ENCODE measurements at regions not wholly inside any gene's neighbourhood (a gene's known extent, or its start where the extent isn't known, plus 50 kb on each side); places are given as distances from the start of the nearest gene placed in this dataset.
"Not testable (repeated sequence)": the region's sequence is repeated elsewhere in the genome, so short reads cannot be mapped to it uniquely, and the experiment has no call there.

DNA sequence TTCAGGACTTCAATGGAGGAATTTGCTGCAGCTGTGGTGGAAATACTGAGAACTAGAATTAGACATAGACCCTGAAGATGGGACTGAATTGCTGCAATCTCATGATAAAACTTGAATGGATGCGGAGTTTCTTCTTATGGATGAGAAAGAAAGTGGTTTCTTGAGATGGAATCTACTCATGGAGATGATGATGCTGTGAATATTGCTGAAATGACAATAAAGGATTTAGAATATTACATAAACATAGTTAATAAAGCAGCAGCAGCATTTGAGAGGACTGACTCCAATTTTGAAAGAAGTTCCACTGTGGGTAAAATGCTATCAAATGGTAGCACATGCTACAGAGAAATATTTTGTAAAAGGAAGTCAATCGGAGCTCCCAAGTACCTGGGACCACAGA is 264.6 kb downstream of the UBE3D start:
- 88% methylated on average over 2 of the region's 2 CpGs for WGBS, 2 donors
- H3K9me3 ChIP-seq = no peaks in the 10 kb centered on the region
- ATAC-seq (ENCODE audit: low FRiP score in 2 of 2) (no peak), DNase-seq (no peak)
- H3K27ac ChIP-seq = no peak overlapping the region
- no peaks in the 10 kb centered on the region for H3K36me3 ChIP-seq
- no peaks in the 10 kb centered on the region for H3K27me3 ChIP-seq
- TF ChIP-seq EP300 (IDR thresholded peaks at IDR 0.05) = no peak
- TF ChIP-seq, protein P1, sequence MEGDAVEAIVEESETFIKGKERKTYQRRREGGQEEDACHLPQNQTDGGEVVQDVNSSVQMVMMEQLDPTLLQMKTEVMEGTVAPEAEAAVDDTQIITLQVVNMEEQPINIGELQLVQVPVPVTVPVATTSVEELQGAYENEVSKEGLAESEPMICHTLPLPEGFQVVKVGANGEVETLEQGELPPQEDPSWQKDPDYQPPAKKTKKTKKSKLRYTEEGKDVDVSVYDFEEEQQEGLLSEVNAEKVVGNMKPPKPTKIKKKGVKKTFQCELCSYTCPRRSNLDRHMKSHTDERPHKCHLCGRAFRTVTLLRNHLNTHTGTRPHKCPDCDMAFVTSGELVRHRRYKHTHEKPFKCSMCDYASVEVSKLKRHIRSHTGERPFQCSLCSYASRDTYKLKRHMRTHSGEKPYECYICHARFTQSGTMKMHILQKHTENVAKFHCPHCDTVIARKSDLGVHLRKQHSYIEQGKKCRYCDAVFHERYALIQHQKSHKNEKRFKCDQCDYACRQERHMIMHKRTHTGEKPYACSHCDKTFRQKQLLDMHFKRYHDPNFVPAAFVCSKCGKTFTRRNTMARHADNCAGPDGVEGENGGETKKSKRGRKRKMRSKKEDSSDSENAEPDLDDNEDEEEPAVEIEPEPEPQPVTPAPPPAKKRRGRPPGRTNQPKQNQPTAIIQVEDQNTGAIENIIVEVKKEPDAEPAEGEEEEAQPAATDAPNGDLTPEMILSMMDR (IDR thresholded peaks at IDR 0.05) = no peak
- no peak for TF ChIP-seq POLR2AphosphoS5 (IDR thresholded peaks at IDR 0.05)
- TF ChIP-seq POLR2A (IDR thresholded peaks at IDR 0.05) = no peak
- H3K4me3 ChIP-seq = no peak overlapping the region
- H3K4me1 ChIP-seq = no peaks in the 10 kb centered on the region

DNA sequence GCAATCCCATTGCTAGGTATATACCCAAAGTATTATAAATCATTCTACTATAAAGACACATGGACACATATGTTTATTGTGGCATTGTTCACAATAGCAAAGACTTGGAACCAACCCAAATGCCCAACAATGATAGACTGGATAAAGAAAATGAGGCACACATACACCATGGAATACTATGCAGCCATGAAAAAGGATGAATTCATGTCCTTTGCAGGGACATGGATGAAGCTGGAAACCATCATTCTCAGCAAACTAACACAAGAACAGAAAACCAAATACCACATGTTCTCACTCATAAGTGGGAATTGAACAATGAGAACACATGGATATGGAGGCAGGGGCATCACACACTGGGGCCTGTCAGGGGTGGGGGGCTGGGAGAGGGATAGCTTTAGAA is 249.4 kb downstream of the UBE3D start:
- not testable (repeated sequence) for H3K9me3 ChIP-seq; H3K4me3 ChIP-seq; H3K36me3 ChIP-seq; ATAC-seq (ENCODE audit: low FRiP score in 2 of 2); H3K4me1 ChIP-seq; DNase-seq; H3K27me3 ChIP-seq; H3K27ac ChIP-seq

DNA sequence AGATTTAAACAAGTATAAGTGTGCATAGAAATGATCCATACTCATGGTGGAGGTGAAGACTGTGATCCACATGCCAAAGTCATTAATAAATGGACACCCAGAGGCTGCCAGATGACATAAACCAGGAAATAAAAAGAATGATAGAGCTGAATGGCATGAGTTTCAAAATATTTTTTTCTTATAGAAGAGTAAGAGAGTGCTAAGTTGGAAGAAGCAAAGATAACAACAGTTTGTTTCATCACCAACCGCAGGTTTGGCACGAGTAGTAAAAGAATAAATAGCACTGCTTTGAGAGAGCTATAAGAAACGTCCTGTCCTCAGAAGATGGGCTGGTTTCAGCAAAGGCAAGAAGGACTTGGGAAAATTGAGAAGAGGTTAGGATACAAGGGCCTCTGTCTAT is 246.9 kb downstream of the UBE3D start:
- no peak for DNase-seq

DNA sequence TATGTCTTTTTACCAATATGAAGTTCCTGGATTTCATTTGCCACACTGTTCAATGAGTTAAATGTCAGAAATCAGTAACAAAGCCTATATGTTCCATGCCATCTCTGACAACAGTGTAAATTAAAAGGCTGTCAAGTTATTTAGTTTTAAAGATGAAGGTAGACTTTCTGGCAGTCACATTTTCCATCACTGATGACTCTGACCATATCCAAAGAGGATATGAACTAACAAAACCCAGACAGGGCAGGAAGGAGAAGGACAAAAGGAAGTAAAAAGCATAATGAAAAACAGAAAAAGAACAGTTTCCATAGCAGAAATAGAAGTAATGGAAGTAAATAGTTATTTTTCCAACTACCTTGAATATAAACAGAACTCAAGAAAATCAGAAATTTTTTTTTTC is 242.3 kb downstream of the UBE3D start:
- Histone ChIP-seq H3K9me3 (no peaks in the 10 kb centered on the region), H3K4me3 (no peak overlapping the region), H3K27ac (no peak overlapping the region), H3K36me3 (no peaks in the 10 kb centered on the region), H3K4me1 (no peaks in the 10 kb centered on the region), H3K27me3 (no peaks in the 10 kb centered on the region)
- DNase-seq (no peak), ATAC-seq (ENCODE audit: low FRiP score in 2 of 2) (no peak)
- TF ChIP-seq, protein P1 (IDR thresholded peaks at IDR 0.05) = no peak
- TF ChIP-seq POLR2A (IDR thresholded peaks at IDR 0.05) = no peak
- no peak for TF ChIP-seq EP300 (IDR thresholded peaks at IDR 0.05)
- no peak for TF ChIP-seq POLR2AphosphoS5 (IDR thresholded peaks at IDR 0.05)

More for the DNA sequence above, 246.9 kb downstream of the UBE3D start:
- Histone ChIP-seq H3K36me3 (no peaks in the 10 kb centered on the region), H3K27ac (no peak overlapping the region), H3K4me3 (no peak overlapping the region), H3K4me1 (no peaks in the 10 kb centered on the region), H3K9me3 (no peaks in the 10 kb centered on the region), H3K27me3 (no peaks in the 10 kb centered on the region)
- ATAC-seq (ENCODE audit: low FRiP score in 2 of 2) = no peak
- TF ChIP-seq EP300 (IDR thresholded peaks at IDR 0.05) (no peak), POLR2AphosphoS5 (IDR thresholded peaks at IDR 0.05) (no peak), POLR2A (IDR thresholded peaks at IDR 0.05) (no peak)
- TF ChIP-seq, protein P1 (IDR thresholded peaks at IDR 0.05) = no peak
- 63 to 75% methylated on average over 3 of the region's 3 CpGs for WGBS, 2 donors

DNA sequence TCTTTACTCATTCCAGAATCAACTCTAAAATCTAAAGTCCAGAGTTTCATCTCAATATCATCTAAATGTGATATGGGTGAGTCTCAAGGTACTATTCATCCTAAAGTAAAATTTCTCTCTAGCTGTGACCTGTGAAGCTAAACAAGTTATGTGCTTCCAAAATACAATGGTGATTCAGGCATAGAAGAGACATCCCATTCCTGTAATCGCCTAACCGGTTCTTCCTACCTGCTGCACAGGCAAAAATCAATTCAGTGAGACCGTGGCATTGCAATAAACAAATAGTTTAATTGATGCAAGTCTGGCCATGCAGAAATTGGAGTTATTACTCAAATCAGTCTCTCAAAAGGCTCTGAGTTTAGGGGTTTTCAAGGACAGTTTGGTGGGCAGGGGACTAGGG is 232.8 kb downstream of the UBE3D start:
- no peaks in the 10 kb centered on the region for H3K27me3 ChIP-seq
- H3K4me1 ChIP-seq = no peaks in the 10 kb centered on the region
- H3K36me3 ChIP-seq = no peaks in the 10 kb centered on the region
- WGBS, 2 donors = 88 to 92% methylated on average over 3 of the region's 3 CpGs
- no peak overlapping the region for H3K4me3 ChIP-seq
- ATAC-seq (ENCODE audit: low FRiP score in 2 of 2) = no peak
- H3K9me3 ChIP-seq = no peaks in the 10 kb centered on the region
- TF ChIP-seq EP300 (IDR thresholded peaks at IDR 0.05) = no peak
- TF ChIP-seq POLR2A (IDR thresholded peaks at IDR 0.05) = no peak
- TF ChIP-seq POLR2AphosphoS5 (IDR thresholded peaks at IDR 0.05) = no peak
- TF ChIP-seq, protein P1 (IDR thresholded peaks at IDR 0.05) = no peak
- DNase-seq = no peak
- H3K27ac ChIP-seq = no peak overlapping the region
